ENCODE measurements at regions not wholly inside any gene's neighbourhood (a gene's known extent, or its start where the extent isn't known, plus 50 kb on each side); places are given as distances from the start of the nearest gene placed in this dataset.

DNA sequence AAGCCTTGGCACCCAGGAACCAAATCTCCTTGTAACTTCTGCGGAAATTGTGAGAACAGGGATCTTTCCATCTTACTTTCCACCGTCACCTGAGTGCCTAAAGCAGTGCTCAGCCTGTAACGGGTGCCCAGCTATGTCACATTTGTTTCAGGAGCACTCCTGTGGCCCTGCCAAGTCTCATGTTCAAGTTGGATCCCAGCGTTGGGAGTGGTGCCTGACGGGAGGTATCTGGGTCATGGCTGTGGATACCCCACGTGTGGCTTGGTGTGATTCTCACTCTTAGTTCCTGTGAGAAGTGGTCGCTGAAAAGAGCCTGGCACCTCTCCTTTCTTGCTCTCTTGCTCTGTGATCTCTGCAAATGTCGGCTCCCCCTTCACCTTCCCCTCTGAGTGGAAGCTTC, 114.9 kb downstream of the UQCRFS1 start:
- in situ Hi-C loops (cut with MboI; ENCODE audit: low sequenced_read_pairs) = no loop called here

DNA sequence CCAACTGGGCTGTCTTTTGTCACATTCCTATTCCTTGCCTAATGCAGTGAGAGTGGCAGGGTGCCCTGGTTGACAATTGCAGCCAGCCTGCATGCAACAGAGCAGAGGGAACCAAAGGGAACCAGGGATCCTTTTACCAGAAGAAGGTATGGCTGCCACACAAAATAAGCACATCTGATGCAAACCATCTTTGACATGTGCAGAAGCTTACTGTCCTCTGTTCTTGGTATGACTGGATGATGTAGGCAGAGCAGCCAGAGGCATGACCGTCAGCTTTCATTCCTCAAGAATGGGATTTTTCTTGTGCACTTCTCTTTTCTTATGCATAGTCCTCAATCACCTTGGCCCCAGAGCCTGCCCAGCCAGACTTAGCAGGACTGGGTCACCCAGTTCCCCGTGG, 116.1 kb downstream of the UQCRFS1 start:
- in situ Hi-C loops (cut with MboI; ENCODE audit: low sequenced_read_pairs) = no loop called here

DNA sequence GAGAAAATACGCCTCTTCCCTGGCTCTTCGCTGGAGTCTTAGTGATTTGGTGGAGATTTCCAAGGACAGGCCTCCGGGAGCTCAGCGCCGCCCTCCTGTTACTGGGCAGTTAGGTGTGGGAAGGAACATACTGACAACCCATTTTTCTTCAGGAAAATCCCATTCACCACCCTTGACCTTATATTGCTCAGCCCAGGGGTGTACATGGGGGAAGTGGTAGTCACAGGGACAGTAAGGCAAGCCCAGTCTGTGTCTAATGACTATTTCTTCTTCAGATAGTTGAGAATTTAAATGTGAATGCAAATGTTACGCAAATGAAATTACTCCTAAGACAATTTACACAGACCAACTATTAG, 119.4 kb downstream of the UQCRFS1 start:
- in situ Hi-C loops (cut with MboI; ENCODE audit: low sequenced_read_pairs) = no loop called here

GRCh38 chr19:29092712-29093552, 120.0 kb downstream of the UQCRFS1 start:
- in situ Hi-C loops (cut with MboI; ENCODE audit: low sequenced_read_pairs) = no loop called here

DNA sequence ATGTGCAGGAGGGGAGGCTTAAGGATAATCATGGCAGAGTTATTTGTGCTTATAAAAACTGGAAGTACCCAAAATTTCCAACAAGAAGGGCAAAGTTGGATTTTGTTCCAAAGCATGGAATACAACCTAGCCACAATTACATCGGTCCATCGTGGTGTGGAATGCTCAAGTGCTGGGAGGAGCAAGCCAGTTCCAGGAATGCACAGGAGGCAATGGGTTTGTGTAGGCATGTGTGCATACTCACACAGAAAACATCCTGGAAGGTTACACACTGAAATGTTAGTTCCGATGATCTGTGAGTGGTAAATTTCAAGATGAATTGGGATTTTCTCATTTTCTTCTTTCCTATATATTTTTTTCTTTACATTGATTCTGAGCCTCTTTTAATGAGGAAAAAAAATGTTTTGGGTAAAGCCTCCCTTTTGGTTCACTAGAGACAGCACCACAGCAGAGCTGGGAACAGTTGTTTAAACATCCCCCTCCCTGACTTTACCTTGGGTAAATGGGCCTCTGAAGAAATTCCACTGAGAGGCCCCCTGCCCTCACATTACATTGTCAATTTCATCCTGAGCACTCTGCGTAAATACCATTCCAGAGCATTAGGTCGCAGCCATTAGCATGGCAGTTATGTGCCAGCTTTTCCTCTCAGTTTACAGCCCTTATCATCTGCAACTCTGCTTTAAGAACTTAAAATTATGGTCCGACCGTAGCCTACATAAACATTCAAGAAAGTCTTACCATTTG, 122.0 kb downstream of the UQCRFS1 start:
- in situ Hi-C loops (cut with MboI; ENCODE audit: low sequenced_read_pairs) = no loop called here

GRCh38 chr19:29089315-29089870, 123.6 kb downstream of the UQCRFS1 start:
- in situ Hi-C loops (cut with MboI; ENCODE audit: low sequenced_read_pairs) = no loop called here

DNA sequence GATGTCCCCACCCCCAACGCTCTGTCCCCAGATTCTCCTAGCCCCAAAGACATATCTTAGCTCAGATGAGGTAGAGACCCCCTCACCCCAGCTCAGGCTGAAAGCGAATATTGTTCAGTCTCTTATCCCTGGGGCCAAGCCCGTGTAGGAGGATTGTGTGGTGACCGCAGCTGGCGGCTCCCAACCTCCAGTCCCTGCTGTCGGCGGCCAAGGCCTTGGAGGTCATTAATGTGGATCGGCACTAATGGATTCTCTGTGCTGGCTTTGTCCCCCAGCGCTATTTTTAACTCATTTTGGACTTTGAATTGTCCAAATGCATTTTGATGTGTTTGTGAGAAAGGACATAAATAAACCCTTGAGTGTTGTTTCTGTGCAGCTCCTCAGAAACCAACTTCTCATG, 124.2 kb downstream of the UQCRFS1 start:
- in situ Hi-C loops (cut with MboI; ENCODE audit: low sequenced_read_pairs) = no loop called here

DNA sequence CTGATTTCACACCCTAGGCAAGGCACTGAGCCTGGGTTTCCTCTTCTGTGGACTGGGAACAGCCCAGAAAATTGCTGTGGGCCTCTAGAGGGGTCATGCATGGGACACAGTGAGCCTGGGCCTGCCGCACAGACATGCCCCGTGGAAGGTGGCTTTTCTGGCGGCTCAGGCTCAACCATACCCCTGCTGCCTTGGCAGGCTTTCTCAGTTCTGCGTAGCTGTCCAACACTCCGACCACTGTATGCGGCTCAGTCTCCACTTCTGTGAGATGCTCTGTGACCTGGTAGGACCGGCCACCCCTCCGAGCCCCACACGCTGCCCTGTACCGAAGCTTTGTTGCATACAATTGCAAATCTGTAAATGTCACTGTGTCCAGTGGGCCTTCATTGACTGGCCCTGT, 126.3 kb downstream of the UQCRFS1 start:
- in situ Hi-C loops (cut with MboI; ENCODE audit: low sequenced_read_pairs) = no loop called here

DNA sequence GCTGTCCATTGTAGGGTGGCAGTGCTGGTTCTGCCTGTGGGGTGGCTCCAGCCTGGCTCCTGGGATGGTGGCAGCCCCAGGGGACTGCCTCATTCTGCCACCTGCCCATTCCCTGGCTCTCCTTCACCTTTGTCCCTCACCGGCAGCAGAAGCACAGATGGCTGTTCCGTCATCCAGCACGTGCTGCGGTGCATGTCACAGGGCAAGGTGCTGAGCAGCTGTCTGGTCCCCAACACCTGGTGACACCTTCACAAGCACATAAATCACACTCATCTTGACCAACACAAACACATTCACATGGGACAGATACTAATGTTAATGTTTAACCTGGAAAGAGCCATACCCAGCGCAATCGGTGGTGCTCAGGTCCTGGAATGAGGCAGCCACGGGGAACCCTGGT, 126.8 kb downstream of the UQCRFS1 start:
- in situ Hi-C loops (cut with MboI; ENCODE audit: low sequenced_read_pairs) = no loop called here

DNA sequence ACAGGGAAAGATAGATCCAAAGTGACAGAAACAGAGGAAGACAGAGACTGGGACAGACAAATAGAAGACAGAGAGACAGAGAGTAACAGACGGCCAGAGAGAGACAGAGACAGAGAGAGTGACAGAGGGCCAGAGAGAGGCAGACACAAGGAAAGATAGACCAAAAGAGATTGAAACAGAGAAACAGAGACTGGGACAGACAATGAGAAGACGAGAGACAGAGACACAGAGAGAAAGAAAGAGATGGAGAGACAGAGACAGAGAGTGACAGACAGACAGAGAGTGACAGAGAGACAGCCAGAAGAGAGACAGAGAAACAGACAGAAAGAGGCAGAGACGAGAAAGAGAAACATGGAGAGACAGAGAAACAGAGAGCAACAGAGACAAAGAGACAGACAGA, 127.3 kb downstream of the UQCRFS1 start:
- in situ Hi-C loops (cut with MboI; ENCODE audit: low sequenced_read_pairs) = no loop called here

DNA sequence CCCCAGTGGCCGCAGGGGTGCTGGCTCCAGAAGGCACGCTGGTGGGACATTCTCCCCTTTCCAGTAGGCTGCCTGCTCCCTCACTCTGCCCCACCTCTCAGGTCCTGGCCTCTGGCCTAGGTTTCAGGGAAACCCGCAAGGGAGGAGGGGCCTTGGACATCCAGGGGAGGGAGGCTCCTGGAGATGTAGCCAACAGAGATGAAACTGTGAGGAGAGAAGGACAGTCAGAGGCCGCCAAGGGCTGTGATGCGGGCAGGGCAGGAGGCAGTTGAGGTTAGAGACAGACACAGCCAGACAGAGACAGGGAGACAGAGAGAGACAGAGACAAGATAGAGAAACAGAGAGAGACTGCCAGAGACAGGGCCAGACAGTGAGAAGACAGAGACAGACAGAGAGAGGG, 127.7 kb downstream of the UQCRFS1 start:
- in situ Hi-C loops (cut with MboI; ENCODE audit: low sequenced_read_pairs) = no loop called here

GRCh38 chr19:29084266-29084665, 128.7 kb downstream of the UQCRFS1 start:
- in situ Hi-C loops (cut with MboI; ENCODE audit: low sequenced_read_pairs) = no loop called here

GRCh38 chr19:29083863-29084262, 129.1 kb downstream of the UQCRFS1 start:
- in situ Hi-C loops (cut with MboI; ENCODE audit: low sequenced_read_pairs) = no loop called here

GRCh38 chr19:29079356-29080032, 133.5 kb downstream of the UQCRFS1 start:
- in situ Hi-C loops (cut with MboI; ENCODE audit: low sequenced_read_pairs) = no loop called here

GRCh38 chr19:29076963-29077362, 136.0 kb downstream of the UQCRFS1 start:
- in situ Hi-C loops (cut with MboI; ENCODE audit: low sequenced_read_pairs) = no loop called here

- in situ Hi-C loops (cut with MboI; ENCODE audit: low sequenced_read_pairs) = no loop called here
These were observed 136.8 kb downstream of the UQCRFS1 start for GRCh38 chr19:29076161-29076560.

- in situ Hi-C loops (cut with MboI; ENCODE audit: low sequenced_read_pairs) = no loop called here
These were observed 137.8 kb downstream of the UQCRFS1 start for GRCh38 chr19:29075149-29075548.

DNA sequence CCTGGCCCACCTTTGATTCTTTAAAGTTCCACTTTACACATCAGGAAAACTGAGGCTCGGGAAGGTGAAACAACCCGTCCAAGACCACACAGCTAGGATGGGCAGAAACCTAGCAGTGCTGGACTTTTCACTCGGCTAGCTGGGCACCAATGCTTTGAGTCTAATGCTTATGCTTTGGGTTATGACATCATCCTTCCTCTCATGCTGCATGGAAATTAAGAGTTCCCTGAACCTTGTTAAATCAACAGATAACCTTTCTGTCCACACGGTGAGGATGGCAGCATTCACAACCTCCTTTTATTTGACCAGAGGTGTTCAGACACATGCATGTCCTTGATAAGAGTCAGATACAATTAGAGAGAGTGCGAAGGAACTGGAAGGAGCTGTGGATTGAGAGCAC, 138.4 kb downstream of the UQCRFS1 start:
- in situ Hi-C loops (cut with MboI; ENCODE audit: low sequenced_read_pairs) = no loop called here

DNA sequence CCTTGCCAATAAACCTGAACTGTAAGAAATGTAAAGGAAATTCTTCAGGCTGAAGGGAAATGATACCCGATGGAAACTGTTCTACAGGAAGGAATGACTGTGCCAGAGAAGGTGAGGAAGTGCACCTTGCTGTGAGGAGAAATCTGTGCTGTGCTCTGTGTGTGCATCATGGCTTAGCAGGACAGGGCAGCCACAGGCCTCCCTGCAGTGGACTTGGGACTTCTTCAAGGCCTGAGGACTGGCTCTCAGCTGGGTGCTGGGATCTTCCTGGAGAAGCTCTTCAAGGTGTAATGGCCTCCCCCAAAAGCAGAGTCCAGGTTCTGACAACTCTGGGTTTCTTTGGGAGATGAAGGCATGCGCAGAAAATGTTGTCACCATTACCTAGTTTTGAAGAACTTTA, 145.1 kb downstream of the UQCRFS1 start:
- in situ Hi-C loops (cut with MboI; ENCODE audit: low sequenced_read_pairs) = no loop called here

DNA sequence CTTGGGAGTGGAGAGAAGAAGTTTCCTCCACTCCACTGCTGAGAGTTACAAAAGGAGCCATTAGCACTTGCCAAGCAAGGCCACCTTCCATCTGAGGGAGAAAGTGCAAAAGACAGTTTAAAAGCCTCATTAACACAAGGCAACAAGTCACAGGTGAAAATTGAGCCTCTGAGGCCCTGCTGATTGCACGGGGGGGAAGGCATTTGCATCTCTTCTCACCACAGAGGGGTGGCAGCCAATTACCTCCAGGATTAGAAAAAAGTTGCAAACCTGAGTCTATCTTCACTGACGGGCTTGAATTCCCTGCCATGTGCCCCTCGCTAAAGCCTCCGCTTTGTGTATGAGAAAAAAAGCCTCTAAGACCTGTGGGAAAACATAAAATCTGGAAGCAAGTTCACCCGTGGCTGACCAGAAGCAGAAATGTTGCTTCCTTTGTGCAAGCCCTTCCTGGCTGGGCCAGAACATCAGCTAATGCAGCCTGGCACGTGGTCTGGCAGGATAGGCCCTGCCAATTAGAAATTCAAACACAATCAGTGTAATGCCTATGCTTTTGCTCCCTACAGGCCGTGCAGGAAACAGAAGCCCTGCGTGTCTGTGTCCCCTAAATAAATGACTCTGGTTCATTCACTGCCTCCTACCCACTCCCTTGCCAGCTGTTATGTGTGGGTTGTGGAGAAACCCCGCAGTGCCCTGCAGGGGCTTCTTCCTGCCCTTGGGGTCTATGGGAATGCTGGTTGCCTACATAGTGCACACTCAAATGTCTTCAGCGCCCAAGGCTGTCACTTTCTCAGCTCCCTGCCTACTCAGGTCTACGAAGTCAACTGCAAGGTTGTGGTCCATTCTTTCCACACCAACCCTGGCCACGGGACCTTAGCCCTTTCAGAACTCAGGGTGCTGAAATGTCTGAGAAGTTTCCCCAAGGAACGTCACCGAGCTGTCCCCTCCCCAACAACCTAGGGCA, 150.2 kb downstream of the UQCRFS1 start:
- in situ Hi-C loops (cut with MboI; ENCODE audit: low sequenced_read_pairs) = no loop called here

Data from HL-60/S4 treated with phorbol 12-myristate 13-acetate at 8.2 ng/mL for 4 days and 3 days (cell line).